ENCODE measurements at regions not wholly inside any gene's neighbourhood (a gene's known extent, or its start where the extent isn't known, plus 50 kb on each side); places are given as distances from the start of the nearest gene placed in this dataset.

DNA sequence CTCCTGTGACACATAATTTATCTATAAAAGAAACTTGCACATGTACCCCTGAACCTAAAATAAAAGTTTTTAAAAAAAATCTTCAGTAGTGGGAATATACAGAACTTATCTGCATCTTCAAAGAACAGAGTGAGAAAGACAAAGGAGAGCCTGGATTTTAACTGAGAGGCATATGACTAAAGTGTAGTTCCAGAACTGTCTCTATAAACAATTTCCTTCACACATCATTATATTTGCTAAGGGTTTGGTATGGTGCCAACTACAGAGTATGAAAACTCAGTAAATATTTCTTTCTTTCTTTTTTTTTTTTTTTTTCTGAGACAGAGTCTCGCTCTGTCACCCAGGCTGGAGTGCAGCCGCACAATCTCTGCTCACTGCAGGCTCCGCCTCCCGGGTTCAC, 49.9 kb upstream of the NFKB1 start:
- Histone ChIP-seq H3K27me3 (no peaks in the 10 kb centered on the region), H3K27ac (no peak overlapping the region), H3K4me1 (peaks cover 31% of the 10 kb centered on the region), H3K9ac (no peak overlapping the region), H3K36me3 (no peaks in the 10 kb centered on the region), H3K9me3 (no peaks in the 10 kb centered on the region), H3K4me3 (no peak overlapping the region), H3K4me2 (no peak overlapping the region), H4K20me1 (no peaks in the 10 kb centered on the region)
- TF ChIP-seq Cebpa-rat (IDR thresholded peaks at IDR 0.05): no peak

Data from BLaER1 (cell line).